Activated T-cell treated with anti-CD3 and anti-CD28 coated beads, Interleukin-2, amount 50 U/mL, for 4 hours (primary cell): ENCODE measurements at regions not wholly inside any gene's neighbourhood (a gene's known extent, or its start where the extent isn't known, plus 50 kb on each side); places are given as distances from the start of the nearest gene placed in this dataset.

Source experiments
- ATAC-seq, 2 donors: fragments of 200-7000 bp; cut with Tn5 transposase; one replicate each; pipeline ENCODE4 v1.10.0; 2021
- DNase-seq: peaks from one replicate; pipeline ENCODE4 v3.0.0-alpha.2; 2020
- H3K27me3 Mint-ChIP-seq: one replicate; pipeline ENCODE4 v1.8.0; 2021; ENCODE audit warnings: low read depth, mixed read lengths
- H3K36me3 Mint-ChIP-seq: one replicate; pipeline ENCODE4 v1.8.0; 2022; ENCODE audit warnings: mixed read lengths; ENCODE audit not compliant: insufficient read depth
- H3K4me1 Mint-ChIP-seq: one replicate; pipeline ENCODE4 v1.8.0; 2021; ENCODE audit warnings: low read depth, mixed read lengths
- H3K4me3 Mint-ChIP-seq: one replicate; pipeline ENCODE4 v1.8.0; 2021; ENCODE audit warnings: mild to moderate bottlenecking, moderate library complexity, mixed read lengths
- H3K9me3 Mint-ChIP-seq: one replicate; pipeline ENCODE4 v1.8.0; 2021; ENCODE audit warnings: mixed read lengths

- DNase-seq, result no peak
- no peaks in the 10 kb centered on the region for H3K4me1 Mint-ChIP-seq
- H3K27me3 Mint-ChIP-seq, result no peaks in the 10 kb centered on the region
- peaks cover 5% of the 10 kb centered on the region for H3K9me3 Mint-ChIP-seq
- no peaks in the 10 kb centered on the region for H3K36me3 Mint-ChIP-seq
- ATAC-seq, result no peak
- no peak overlapping the region for H3K4me3 Mint-ChIP-seq
Observed at GRCh38 chr5:164345173-164345849, 839.9 kb downstream of the MAT2B start.

- ATAC-seq (no peak), DNase-seq (no peak)
- Mint-ChIP-seq H3K4me3 (no peak overlapping the region), H3K9me3 (peaks cover 5% of the 10 kb centered on the region), H3K27me3 (no peaks in the 10 kb centered on the region), H3K4me1 (no peaks in the 10 kb centered on the region), H3K36me3 (no peaks in the 10 kb centered on the region)
Observed at GRCh38 chr5:164345853-164346252, 840.4 kb downstream of the MAT2B start.

GRCh38 chr5:164346785-164347630, 841.6 kb downstream of the MAT2B start:
- H3K4me1 Mint-ChIP-seq, result no peaks in the 10 kb centered on the region
- H3K36me3 Mint-ChIP-seq, result no peaks in the 10 kb centered on the region
- peaks cover 5% of the 10 kb centered on the region for H3K9me3 Mint-ChIP-seq
- DNase-seq, result no peak
- ATAC-seq, result no peak
- H3K27me3 Mint-ChIP-seq, result no peaks in the 10 kb centered on the region
- H3K4me3 Mint-ChIP-seq, result no peak overlapping the region

- H3K4me1 Mint-ChIP-seq, result no peaks in the 10 kb centered on the region
- H3K4me3 Mint-ChIP-seq, result no peak overlapping the region
- no peaks in the 10 kb centered on the region for H3K27me3 Mint-ChIP-seq
- H3K36me3 Mint-ChIP-seq, result no peaks in the 10 kb centered on the region
- DNase-seq (no peak), ATAC-seq (no peak)
- peaks cover 5% of the 10 kb centered on the region for H3K9me3 Mint-ChIP-seq
Observed at GRCh38 chr5:164350236-164350635, 844.8 kb downstream of the MAT2B start.

GRCh38 chr5:164351245-164351834, 845.9 kb downstream of the MAT2B start:
- no peaks in the 10 kb centered on the region for H3K36me3 Mint-ChIP-seq
- peaks cover 5% of the 10 kb centered on the region for H3K9me3 Mint-ChIP-seq
- H3K27me3 Mint-ChIP-seq, result no peaks in the 10 kb centered on the region
- no peak overlapping the region for H3K4me3 Mint-ChIP-seq
- DNase-seq (no peak), ATAC-seq (no peak)
- no peaks in the 10 kb centered on the region for H3K4me1 Mint-ChIP-seq

- ATAC-seq (no peak), DNase-seq (no peak)
- no peaks in the 10 kb centered on the region for H3K9me3 Mint-ChIP-seq
- no peaks in the 10 kb centered on the region for H3K36me3 Mint-ChIP-seq
- H3K4me1 Mint-ChIP-seq, result no peaks in the 10 kb centered on the region
- no peaks in the 10 kb centered on the region for H3K27me3 Mint-ChIP-seq
- no peak overlapping the region for H3K4me3 Mint-ChIP-seq
Observed at GRCh38 chr5:164352695-164353094, 847.3 kb downstream of the MAT2B start.

GRCh38 chr5:164353155-164353554, 847.7 kb downstream of the MAT2B start:
- ATAC-seq, result no peak

GRCh38 chr5:164354139-164354751, 848.8 kb downstream of the MAT2B start:
- Mint-ChIP-seq H3K9me3 (no peaks in the 10 kb centered on the region), H3K4me3 (no peak overlapping the region), H3K27me3 (no peaks in the 10 kb centered on the region), H3K4me1 (no peaks in the 10 kb centered on the region), H3K36me3 (no peaks in the 10 kb centered on the region)
- DNase-seq (no peak), ATAC-seq (no peak)

More at GRCh38 chr5:164353155-164353554, 847.7 kb downstream of the MAT2B start:
- DNase-seq, result no peak
- Mint-ChIP-seq H3K27me3 (no peaks in the 10 kb centered on the region), H3K4me3 (no peak overlapping the region), H3K36me3 (no peaks in the 10 kb centered on the region), H3K9me3 (no peaks in the 10 kb centered on the region), H3K4me1 (no peaks in the 10 kb centered on the region)

- ATAC-seq (no peak), DNase-seq (no peak)
- Mint-ChIP-seq H3K9me3 (no peaks in the 10 kb centered on the region), H3K4me3 (no peak overlapping the region), H3K36me3 (no peaks in the 10 kb centered on the region), H3K4me1 (no peaks in the 10 kb centered on the region), H3K27me3 (no peaks in the 10 kb centered on the region)
Observed at GRCh38 chr5:164355267-164355830, 849.9 kb downstream of the MAT2B start.

- H3K9me3 Mint-ChIP-seq, result peaks cover 3% of the 10 kb centered on the region
- H3K4me1 Mint-ChIP-seq, result no peaks in the 10 kb centered on the region
- ATAC-seq (no peak), DNase-seq (no peak)
- H3K4me3 Mint-ChIP-seq, result no peak overlapping the region
- H3K36me3 Mint-ChIP-seq, result no peaks in the 10 kb centered on the region
- H3K27me3 Mint-ChIP-seq, result no peaks in the 10 kb centered on the region
Observed at GRCh38 chr5:164356790-164357189, 851.4 kb downstream of the MAT2B start.

GRCh38 chr5:164357395-164358033, 852.1 kb downstream of the MAT2B start:
- H3K9me3 Mint-ChIP-seq, result peaks cover 3% of the 10 kb centered on the region
- no peak for ATAC-seq
- no peak for DNase-seq
- H3K36me3 Mint-ChIP-seq, result no peaks in the 10 kb centered on the region
- no peak overlapping the region for H3K4me3 Mint-ChIP-seq
- H3K4me1 Mint-ChIP-seq, result no peaks in the 10 kb centered on the region
- H3K27me3 Mint-ChIP-seq, result no peaks in the 10 kb centered on the region

GRCh38 chr5:164358531-164359259, 853.3 kb downstream of the MAT2B start:
- ATAC-seq (no peak), DNase-seq (no peak)
- H3K27me3 Mint-ChIP-seq, result no peaks in the 10 kb centered on the region
- H3K4me1 Mint-ChIP-seq, result no peaks in the 10 kb centered on the region
- peaks cover 7% of the 10 kb centered on the region for H3K9me3 Mint-ChIP-seq
- H3K4me3 Mint-ChIP-seq, result no peak overlapping the region
- H3K36me3 Mint-ChIP-seq, result no peaks in the 10 kb centered on the region
